HL-60/S4 treated with retinoic acid at 250 ng/mL for 4 days and 3 days (cell line): ENCODE measurements at regions not wholly inside any gene's neighbourhood (a gene's known extent, or its start where the extent isn't known, plus 50 kb on each side); places are given as distances from the start of the nearest gene placed in this dataset.
"Not testable (repeated sequence)": the region's sequence is repeated elsewhere in the genome, so short reads cannot be mapped to it uniquely, and the experiment has no call there.

ENCODE experiments used
- in situ Hi-C: fragments of 300-500 bp; cut with MboI; formaldehyde crosslinking; loops from 2 replicates; pipeline ENCODE4 v1.7.0; 2022; ENCODE audit warnings: low sequenced_read_pairs

- in situ Hi-C loops: loop anchor here (10.0 kb wide), 1 partner anchor 49 kb away; no protein-coding TSS in a partner anchor
Observed at GRCh38 chr20:47845382-47845977, 60.2 kb upstream of the SULF2 start.

GRCh38 chr20:47844568-47844906 lies 59.3 kb upstream of the SULF2 start:
- in situ Hi-C loops: loop anchor here (10.0 kb wide), 1 partner anchor 50 kb away; no protein-coding TSS in a partner anchor

- in situ Hi-C loops: loop anchor here (10.0 kb wide), 1 partner anchor 51 kb away; no protein-coding TSS in a partner anchor
Observed at GRCh38 chr20:47843886-47844567, 58.7 kb upstream of the SULF2 start.

- in situ Hi-C loops: loop anchor here (10.0 kb wide), 1 partner anchor 52 kb away; no protein-coding TSS in a partner anchor
Observed at GRCh38 chr20:47842950-47843349, 57.7 kb upstream of the SULF2 start.

- in situ Hi-C loops: loop anchor here (10.0 kb wide), 1 partner anchor 53 kb away; no protein-coding TSS in a partner anchor
Observed at GRCh38 chr20:47842004-47842403, 56.7 kb upstream of the SULF2 start.

GRCh38 chr20:47836256-47836817 lies 51.1 kb upstream of the SULF2 start:
- in situ Hi-C loops: not testable (repeated sequence)
